Upper lobe of right lung (tissue), 1 donor: ENCODE measurements at regions not wholly inside any gene's neighbourhood (a gene's known extent, or its start where the extent isn't known, plus 50 kb on each side); places are given as distances from the start of the nearest gene placed in this dataset.
A peak's percentile ranks its signal among the peaks of the same experiment; 100 is the strongest.

Experiments
- ATAC-seq: fragments of 200-7000 bp; cut with Tn5 transposase; one replicate; pipeline ENCODE4 v1.9.1; 2020; ENCODE audit warnings: mild to moderate bottlenecking, moderate library complexity
- DNase-seq: peaks from one replicate; pipeline ENCODE4 v3.0.0-alpha.2; 2020
- H3K27ac ChIP-seq: fragments of 200-600 bp; one replicate; pipeline ENCODE4 v1.8.0; 2022
- H3K27me3 ChIP-seq: fragments of 200-600 bp; one replicate; pipeline ENCODE4 v1.8.0; 2022; ENCODE audit warnings: mild to moderate bottlenecking
- H3K36me3 ChIP-seq: fragments of 200-600 bp; one replicate; pipeline ENCODE4 v1.8.0; 2022
- H3K4me1 ChIP-seq: fragments of 200-600 bp; one replicate; pipeline ENCODE4 v1.8.0; 2022
- H3K4me3 ChIP-seq: fragments of 200-600 bp; one replicate; pipeline ENCODE4 v1.8.0; 2022; ENCODE audit warnings: mild to moderate bottlenecking
- H3K9me3 ChIP-seq: fragments of 200-600 bp; one replicate; pipeline ENCODE4 v1.8.0; 2022
- intact Hi-C: fragments of 100-400 bp; cut with DNase I; formaldehyde crosslinking; loops from one replicate; pipeline ENCODE4 v1.11.0; 2022
- TF ChIP-seq, protein P1 (sequence below): fragments of 200-600 bp; IDR thresholded peaks from one replicate; pipeline ENCODE4 v1.8.0; 2022; ENCODE audit warnings: antibody characterized with exemption
- donor health status: DM: no; HTN: yes; CAD: no; lungs with severe emphysema.

DNA sequence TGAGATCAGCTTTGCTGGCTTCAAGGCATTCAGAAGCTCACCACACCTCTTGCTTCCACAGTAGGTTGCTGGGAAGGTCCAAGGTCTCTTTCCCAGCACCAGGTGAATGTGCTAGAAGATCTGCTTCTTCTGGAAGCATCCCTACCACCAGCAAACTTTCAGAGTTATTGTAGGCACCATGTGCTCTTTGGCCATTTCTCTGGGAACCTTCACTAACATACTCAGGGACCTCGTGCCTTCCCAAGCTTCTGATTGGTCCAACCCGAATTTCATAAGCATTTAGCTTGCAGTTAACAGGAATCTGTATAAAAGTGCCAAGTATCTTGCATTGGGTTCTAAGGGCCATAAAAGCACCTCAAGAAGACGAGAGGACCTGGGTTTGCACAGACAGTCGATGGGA is 86.5 kb upstream of the ARL4C start:
- no peak overlapping the region for H3K27ac ChIP-seq
- intact Hi-C loops, result no loop called here
- no peak overlapping the region for H3K4me3 ChIP-seq
- DNase-seq (no peak), ATAC-seq (no peak)
- no peaks in the 10 kb centered on the region for H3K36me3 ChIP-seq
- no peaks in the 10 kb centered on the region for H3K27me3 ChIP-seq
- no peaks in the 10 kb centered on the region for H3K9me3 ChIP-seq
- TF ChIP-seq, protein P1, sequence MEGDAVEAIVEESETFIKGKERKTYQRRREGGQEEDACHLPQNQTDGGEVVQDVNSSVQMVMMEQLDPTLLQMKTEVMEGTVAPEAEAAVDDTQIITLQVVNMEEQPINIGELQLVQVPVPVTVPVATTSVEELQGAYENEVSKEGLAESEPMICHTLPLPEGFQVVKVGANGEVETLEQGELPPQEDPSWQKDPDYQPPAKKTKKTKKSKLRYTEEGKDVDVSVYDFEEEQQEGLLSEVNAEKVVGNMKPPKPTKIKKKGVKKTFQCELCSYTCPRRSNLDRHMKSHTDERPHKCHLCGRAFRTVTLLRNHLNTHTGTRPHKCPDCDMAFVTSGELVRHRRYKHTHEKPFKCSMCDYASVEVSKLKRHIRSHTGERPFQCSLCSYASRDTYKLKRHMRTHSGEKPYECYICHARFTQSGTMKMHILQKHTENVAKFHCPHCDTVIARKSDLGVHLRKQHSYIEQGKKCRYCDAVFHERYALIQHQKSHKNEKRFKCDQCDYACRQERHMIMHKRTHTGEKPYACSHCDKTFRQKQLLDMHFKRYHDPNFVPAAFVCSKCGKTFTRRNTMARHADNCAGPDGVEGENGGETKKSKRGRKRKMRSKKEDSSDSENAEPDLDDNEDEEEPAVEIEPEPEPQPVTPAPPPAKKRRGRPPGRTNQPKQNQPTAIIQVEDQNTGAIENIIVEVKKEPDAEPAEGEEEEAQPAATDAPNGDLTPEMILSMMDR, result no peak
- H3K4me1 ChIP-seq, result no peaks in the 10 kb centered on the region

DNA sequence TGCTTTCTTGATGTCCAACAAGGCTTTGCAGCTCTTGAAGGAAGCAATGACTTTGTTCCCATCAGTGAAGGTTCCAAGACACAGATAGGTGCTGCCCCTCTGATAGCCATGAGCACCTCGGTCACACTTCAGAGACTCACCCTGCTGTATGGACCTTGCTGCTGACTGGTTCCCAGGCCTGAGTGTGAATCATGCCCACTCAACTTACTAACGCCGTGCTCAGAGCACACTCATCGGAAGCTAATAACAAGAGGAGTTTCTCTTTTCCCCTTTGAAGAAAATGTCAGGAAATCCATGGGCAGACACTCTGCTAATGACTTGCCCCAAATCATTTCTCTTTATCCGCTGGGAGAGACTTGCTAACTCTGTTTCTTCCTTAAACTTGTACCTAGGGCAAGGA is 83.8 kb upstream of the ARL4C start:
- DNase-seq, result no peak
- no peaks in the 10 kb centered on the region for H3K27me3 ChIP-seq
- H3K4me1 ChIP-seq, result no peaks in the 10 kb centered on the region
- H3K9me3 ChIP-seq, result no peaks in the 10 kb centered on the region
- intact Hi-C loops, result no loop called here
- H3K4me3 ChIP-seq, result no peak overlapping the region
- H3K36me3 ChIP-seq, result no peaks in the 10 kb centered on the region
- TF ChIP-seq, protein P1, result no peak
- ATAC-seq, result no peak
- no peak overlapping the region for H3K27ac ChIP-seq

DNA sequence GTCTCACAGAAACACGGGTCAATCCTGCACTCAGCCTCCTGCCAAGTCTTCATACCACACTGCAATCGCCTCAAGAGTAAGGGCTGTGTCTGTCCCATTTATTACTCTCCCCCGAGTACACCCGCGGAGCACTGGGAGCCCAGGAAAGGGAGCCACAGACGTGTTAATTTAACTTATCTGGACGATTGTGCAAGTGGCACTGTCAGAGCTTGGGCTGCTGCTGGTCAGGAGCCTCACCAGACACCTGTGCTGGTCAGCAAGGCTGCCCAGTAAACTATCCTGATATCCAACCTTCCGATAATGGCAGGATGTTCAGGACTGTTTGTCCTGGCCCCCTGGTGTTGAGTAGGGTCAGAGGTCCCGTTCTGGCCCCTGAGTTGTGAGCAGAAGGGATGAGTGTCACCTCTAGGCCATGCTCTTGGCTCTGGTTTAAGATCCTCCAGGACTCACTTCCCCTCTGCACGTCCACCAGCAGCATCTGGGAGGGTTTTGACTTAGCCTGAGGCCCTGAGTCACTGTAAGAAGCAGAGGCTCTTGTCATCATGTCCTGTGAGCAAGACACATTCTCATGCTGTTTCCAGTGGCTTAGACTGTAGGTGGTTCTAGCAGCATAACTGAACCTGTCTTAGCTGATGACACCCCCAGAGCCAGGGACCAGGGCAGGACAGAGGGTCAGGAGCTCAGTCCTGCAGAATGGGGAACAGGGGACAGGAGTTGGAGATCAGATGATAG is 82.5 kb upstream of the ARL4C start:
- no peak overlapping the region for H3K4me3 ChIP-seq
- no peaks in the 10 kb centered on the region for H3K27me3 ChIP-seq
- H3K36me3 ChIP-seq, result no peaks in the 10 kb centered on the region
- no peaks in the 10 kb centered on the region for H3K4me1 ChIP-seq
- ATAC-seq, result peak; percentile 31
- intact Hi-C loops, result no loop called here
- TF ChIP-seq, protein P1, result no peak
- no peak for DNase-seq
- no peak overlapping the region for H3K27ac ChIP-seq
- H3K9me3 ChIP-seq, result no peaks in the 10 kb centered on the region

DNA sequence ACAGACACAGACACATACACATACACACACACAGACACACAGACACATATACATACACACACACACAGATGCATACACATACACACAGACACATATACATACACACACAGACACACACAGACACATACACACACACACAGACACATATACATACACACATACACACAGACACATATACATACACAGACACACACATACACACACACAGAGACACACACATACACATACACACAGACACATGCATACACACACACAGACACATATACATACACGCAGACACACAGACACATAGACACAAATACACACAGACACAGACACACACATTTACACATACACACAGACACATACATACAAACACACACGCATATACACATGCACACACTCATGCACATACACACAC is 81.5 kb upstream of the ARL4C start:
- no peak for ATAC-seq

DNA sequence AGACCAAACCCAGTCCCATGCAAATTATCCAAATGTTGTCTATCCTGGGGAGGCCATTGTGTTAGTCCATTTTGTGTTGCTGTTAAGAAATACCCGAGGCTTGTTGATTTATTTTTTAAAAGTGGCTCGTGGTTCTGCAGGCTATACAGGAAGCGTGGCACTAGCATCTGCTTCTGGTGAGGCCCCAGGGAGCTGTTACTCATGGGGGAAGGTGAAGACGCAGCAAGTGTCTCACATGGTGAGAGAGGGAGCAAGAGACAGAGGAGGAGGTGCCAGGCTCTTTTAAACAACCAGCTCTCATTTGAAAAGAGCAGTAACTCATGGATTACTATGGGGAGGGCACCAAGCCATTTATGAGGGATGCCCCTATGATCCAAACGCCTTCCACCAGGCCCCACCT is 80.3 kb upstream of the ARL4C start:
- no peaks in the 10 kb centered on the region for H3K9me3 ChIP-seq
- H3K4me1 ChIP-seq, result no peaks in the 10 kb centered on the region
- H3K4me3 ChIP-seq, result no peak overlapping the region
- H3K27ac ChIP-seq, result no peak overlapping the region
- no peaks in the 10 kb centered on the region for H3K36me3 ChIP-seq
- H3K27me3 ChIP-seq, result no peaks in the 10 kb centered on the region
- TF ChIP-seq, protein P1, result no peak
- intact Hi-C loops, result no loop called here
- DNase-seq (no peak), ATAC-seq (no peak)

More for the DNA sequence above, 81.5 kb upstream of the ARL4C start:
- TF ChIP-seq, protein P1, result no peak
- Histone ChIP-seq H3K4me3 (no peak overlapping the region), H3K27me3 (no peaks in the 10 kb centered on the region), H3K27ac (no peak overlapping the region), H3K36me3 (no peaks in the 10 kb centered on the region), H3K9me3 (no peaks in the 10 kb centered on the region), H3K4me1 (no peaks in the 10 kb centered on the region)
- DNase-seq, result no peak
- intact Hi-C loops, result no loop called here
